ENCODE measurements at regions not wholly inside any gene's neighbourhood (a gene's known extent, or its start where the extent isn't known, plus 50 kb on each side); places are given as distances from the start of the nearest gene placed in this dataset.

- no peak for DNase-seq
- H3K27ac Mint-ChIP-seq = no peak overlapping the region
- H3K4me3 Mint-ChIP-seq = no peak overlapping the region
- peaks cover 4% of the 10 kb centered on the region for H3K27me3 Mint-ChIP-seq
- peaks cover 3% of the 10 kb centered on the region for H3K4me1 Mint-ChIP-seq (ENCODE audit: low read depth)
- intact Hi-C loops (cut with micrococcal nuclease) = no loop called here
- no peaks in the 10 kb centered on the region for H3K9me3 Mint-ChIP-seq
- ChIA-PET CTCF (no interaction called here), POLR2A (no interaction called here)
- no peak for ATAC-seq
- no peak for TF ChIP-seq CTCF (IDR thresholded peaks at IDR 0.05)
- no peaks in the 10 kb centered on the region for H3K36me3 Mint-ChIP-seq (ENCODE audit: low read depth)
Measured at GRCh38 chr18:25923193-25923592, 167.2 kb downstream of the SS18 start.

- DNase-seq (peak; percentile 64), ATAC-seq (peak; percentile 58)
- Mint-ChIP-seq H3K27ac (no peak overlapping the region), H3K27me3 (peaks cover 5% of the 10 kb centered on the region), H3K4me3 (no peak overlapping the region), H3K4me1 (ENCODE audit: low read depth) (no peaks in the 10 kb centered on the region), H3K9me3 (no peaks in the 10 kb centered on the region), H3K36me3 (ENCODE audit: low read depth) (no peaks in the 10 kb centered on the region)
- intact Hi-C loops (cut with micrococcal nuclease) = no loop called here
- ChIA-PET CTCF (interaction anchor here (0.6 to 1.5 kb wide), 13 partner anchors 8 to 526 kb away, joined by 3 to 5 read pairs (median 3); no protein-coding TSS in a partner anchor), POLR2A (no interaction called here)
- TF ChIP-seq CTCF (IDR thresholded peaks at IDR 0.05) = peak; percentile 65
Measured at GRCh38 chr18:25921677-25922421, 168.6 kb downstream of the SS18 start.

GRCh38 chr18:25915907-25916306 lies 174.5 kb downstream of the SS18 start:
- H3K27ac Mint-ChIP-seq = no peak overlapping the region
- H3K4me1 Mint-ChIP-seq (ENCODE audit: low read depth) = no peaks in the 10 kb centered on the region
- no peak for TF ChIP-seq CTCF (IDR thresholded peaks at IDR 0.05)
- no peaks in the 10 kb centered on the region for H3K36me3 Mint-ChIP-seq (ENCODE audit: low read depth)
- H3K4me3 Mint-ChIP-seq = no peak overlapping the region
- ATAC-seq (no peak), DNase-seq (no peak)
- peaks cover 14% of the 10 kb centered on the region for H3K27me3 Mint-ChIP-seq
- ChIA-PET CTCF (no interaction called here), POLR2A (no interaction called here)
- intact Hi-C loops (cut with micrococcal nuclease) = no loop called here
- no peaks in the 10 kb centered on the region for H3K9me3 Mint-ChIP-seq

- POLR2A ChIA-PET = interaction anchor here (0.7 kb wide), 1 partner anchor 90 kb away, joined by 3 read pairs; no protein-coding TSS in a partner anchor
- Mint-ChIP-seq H3K4me1 (ENCODE audit: low read depth) (peaks cover 3% of the 10 kb centered on the region), H3K9me3 (peaks cover 4% of the 10 kb centered on the region), H3K4me3 (no peak overlapping the region), H3K36me3 (ENCODE audit: low read depth) (no peaks in the 10 kb centered on the region), H3K27ac (no peak overlapping the region), H3K27me3 (peaks cover 7% of the 10 kb centered on the region)
- no peak for DNase-seq
- CTCF ChIA-PET = interaction anchor here (0.9 kb wide), 1 partner anchor 164 kb away, joined by 3 read pairs; no protein-coding TSS in a partner anchor
- no peak for ATAC-seq
- intact Hi-C loops (cut with micrococcal nuclease) = no loop called here
- TF ChIP-seq CTCF (IDR thresholded peaks at IDR 0.05) = no peak
Measured at GRCh38 chr18:25898965-25899364, 191.4 kb downstream of the SS18 start.

- ChIA-PET CTCF (interaction anchor here (1.1 to 1.6 kb wide), 3 partner anchors 15 to 19 kb away, joined by 3 to 5 read pairs (median 4); no protein-coding TSS in a partner anchor), POLR2A (no interaction called here)
- Mint-ChIP-seq H3K36me3 (ENCODE audit: low read depth) (no peaks in the 10 kb centered on the region), H3K9me3 (peaks cover 4% of the 10 kb centered on the region), H3K27ac (no peak overlapping the region), H3K27me3 (peaks cover 7% of the 10 kb centered on the region), H3K4me1 (ENCODE audit: low read depth) (peaks cover 3% of the 10 kb centered on the region), H3K4me3 (no peak overlapping the region)
- DNase-seq (no peak), ATAC-seq (no peak)
- no peak for TF ChIP-seq CTCF (IDR thresholded peaks at IDR 0.05)
- intact Hi-C loops (cut with micrococcal nuclease) = no loop called here
Measured at GRCh38 chr18:25896956-25897355, 193.5 kb downstream of the SS18 start.
